ENCODE measurements at regions not wholly inside any gene's neighbourhood (a gene's known extent, or its start where the extent isn't known, plus 50 kb on each side); places are given as distances from the start of the nearest gene placed in this dataset.

DNA sequence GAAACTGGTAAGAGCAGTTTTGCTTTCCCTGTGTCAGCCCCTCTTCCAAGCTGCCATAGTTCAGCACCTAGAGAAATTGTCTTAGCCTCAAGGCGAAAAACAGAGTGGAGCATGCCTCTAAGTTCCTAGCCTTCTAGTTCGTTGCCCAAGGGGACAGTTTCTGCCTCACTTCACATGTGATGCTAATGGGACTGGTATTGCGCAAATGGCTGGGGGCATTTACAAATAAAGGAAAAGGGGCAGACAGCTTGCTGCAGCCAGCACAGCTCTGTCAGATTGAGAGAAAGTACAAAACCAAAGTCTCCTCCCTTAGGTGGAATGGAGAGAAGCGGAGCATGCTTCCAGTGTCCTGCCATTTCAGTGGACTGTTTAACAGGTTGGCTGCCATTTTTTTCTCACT lies 567.7 kb downstream of the ETV1 start:
- intact Hi-C loops (cut with DNase I), result no loop called here
- WGBS, 4 donors, result 76 to 86% (median 84%) methylated on average over 4 of the region's 4 CpGs

DNA sequence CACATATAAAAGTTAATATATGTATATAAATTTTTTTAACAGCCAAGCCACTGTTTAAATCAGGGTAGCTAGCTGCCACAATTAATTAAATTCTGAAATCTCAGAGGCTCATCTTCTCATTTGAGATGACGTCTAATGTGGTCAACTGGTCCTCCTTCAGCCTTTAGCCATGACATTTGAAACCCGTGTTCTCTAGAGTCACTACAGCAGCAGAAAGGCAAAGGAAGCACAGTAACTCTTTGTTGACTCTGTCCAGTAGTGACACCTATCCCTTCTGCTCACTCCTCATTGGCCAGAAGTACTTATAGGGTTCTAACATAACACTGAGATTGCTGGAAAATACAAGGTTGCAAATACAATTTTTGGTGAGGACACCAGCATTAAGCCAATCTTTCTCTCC lies 555.5 kb downstream of the ETV1 start:
- Histone ChIP-seq H3K9me3 (replicated peaks in 1 of 3) (no peaks in the 10 kb centered on the region), H3K4me1 (replicated peaks in 1 of 2) (no peaks in the 10 kb centered on the region), H3K36me3 (replicated peaks in 1 of 2) (no peaks in the 10 kb centered on the region), H3K4me3 (no peak overlapping the region), H3K27me3 (no peaks in the 10 kb centered on the region), H3K27ac (no peak overlapping the region)
- intact Hi-C loops (cut with DNase I), result no loop called here
- DNase-seq, result no peak
- 63 to 74% (median 68%) methylated on average over 2 of the region's 2 CpGs for WGBS, 4 donors
- no peak for TF ChIP-seq POLR2A (IDR thresholded peaks at IDR 0.05)
- TF ChIP-seq, protein P1, sequence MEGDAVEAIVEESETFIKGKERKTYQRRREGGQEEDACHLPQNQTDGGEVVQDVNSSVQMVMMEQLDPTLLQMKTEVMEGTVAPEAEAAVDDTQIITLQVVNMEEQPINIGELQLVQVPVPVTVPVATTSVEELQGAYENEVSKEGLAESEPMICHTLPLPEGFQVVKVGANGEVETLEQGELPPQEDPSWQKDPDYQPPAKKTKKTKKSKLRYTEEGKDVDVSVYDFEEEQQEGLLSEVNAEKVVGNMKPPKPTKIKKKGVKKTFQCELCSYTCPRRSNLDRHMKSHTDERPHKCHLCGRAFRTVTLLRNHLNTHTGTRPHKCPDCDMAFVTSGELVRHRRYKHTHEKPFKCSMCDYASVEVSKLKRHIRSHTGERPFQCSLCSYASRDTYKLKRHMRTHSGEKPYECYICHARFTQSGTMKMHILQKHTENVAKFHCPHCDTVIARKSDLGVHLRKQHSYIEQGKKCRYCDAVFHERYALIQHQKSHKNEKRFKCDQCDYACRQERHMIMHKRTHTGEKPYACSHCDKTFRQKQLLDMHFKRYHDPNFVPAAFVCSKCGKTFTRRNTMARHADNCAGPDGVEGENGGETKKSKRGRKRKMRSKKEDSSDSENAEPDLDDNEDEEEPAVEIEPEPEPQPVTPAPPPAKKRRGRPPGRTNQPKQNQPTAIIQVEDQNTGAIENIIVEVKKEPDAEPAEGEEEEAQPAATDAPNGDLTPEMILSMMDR (IDR thresholded peaks at IDR 0.05), result no peak

More for the DNA sequence above, 567.7 kb downstream of the ETV1 start:
- Histone ChIP-seq H3K4me3 (no peak overlapping the region), H3K4me1 (replicated peaks in 1 of 2) (no peaks in the 10 kb centered on the region), H3K27ac (no peak overlapping the region), H3K27me3 (no peaks in the 10 kb centered on the region), H3K9me3 (replicated peaks in 1 of 3) (no peaks in the 10 kb centered on the region), H3K36me3 (replicated peaks in 1 of 2) (no peaks in the 10 kb centered on the region)
- DNase-seq, result no peak
- TF ChIP-seq, protein P1 (IDR thresholded peaks at IDR 0.05), result no peak
- TF ChIP-seq POLR2A (IDR thresholded peaks at IDR 0.05), result no peak

DNA sequence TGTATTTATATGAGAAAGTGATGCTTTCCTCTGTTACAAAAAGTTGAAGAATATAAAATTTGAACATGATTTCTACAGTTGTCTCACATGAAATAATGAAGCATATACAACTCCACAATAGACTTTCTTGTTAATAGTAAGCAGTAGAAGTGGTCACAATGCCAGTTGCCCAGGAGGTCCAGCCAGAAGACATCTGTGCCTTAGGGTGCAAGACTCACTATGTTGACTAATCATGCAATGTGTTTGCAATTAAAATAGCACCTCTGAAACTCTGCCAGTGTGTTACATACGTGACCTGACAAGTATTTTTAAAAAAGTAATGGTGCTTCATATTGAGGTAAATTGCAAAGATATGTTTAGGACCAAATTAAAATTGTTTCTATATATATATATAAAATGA lies 547.2 kb downstream of the ETV1 start:
- no peaks in the 10 kb centered on the region for H3K27me3 ChIP-seq
- 53 to 70% (median 56%) methylated on average over 1 of the region's 1 CpG for WGBS, 4 donors
- no peaks in the 10 kb centered on the region for H3K9me3 ChIP-seq (replicated peaks in 1 of 3)
- intact Hi-C loops (cut with DNase I), result no loop called here
- no peaks in the 10 kb centered on the region for H3K36me3 ChIP-seq (replicated peaks in 1 of 2)
- H3K27ac ChIP-seq, result no peak overlapping the region
- no peaks in the 10 kb centered on the region for H3K4me1 ChIP-seq (replicated peaks in 1 of 2)
- no peak overlapping the region for H3K4me3 ChIP-seq
- TF ChIP-seq, protein P1 (IDR thresholded peaks at IDR 0.05), result no peak
- TF ChIP-seq POLR2A (IDR thresholded peaks at IDR 0.05), result no peak
- DNase-seq, result no peak

DNA sequence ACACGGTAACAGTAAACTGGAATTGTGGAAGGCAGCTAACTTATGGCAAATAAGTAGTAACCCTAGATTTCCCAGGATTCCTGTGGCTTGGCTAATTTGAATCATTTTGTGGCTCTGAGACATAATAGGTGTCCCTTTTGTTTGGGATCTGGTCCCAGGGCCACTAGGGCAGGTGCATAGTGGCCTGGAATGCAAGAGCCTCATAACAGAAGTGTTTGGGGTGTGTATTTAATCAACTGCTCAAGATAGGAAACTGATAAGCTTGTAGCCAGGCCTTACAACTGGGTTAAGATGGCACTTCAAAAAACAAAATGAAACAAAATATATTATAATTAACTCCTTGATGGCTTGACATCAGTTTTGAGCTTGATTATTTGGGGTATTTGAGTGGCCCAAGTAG lies 541.8 kb downstream of the ETV1 start:
- no peaks in the 10 kb centered on the region for H3K36me3 ChIP-seq (replicated peaks in 1 of 2)
- no peak for DNase-seq
- no peak overlapping the region for H3K27ac ChIP-seq
- no peak overlapping the region for H3K4me3 ChIP-seq
- H3K27me3 ChIP-seq, result no peaks in the 10 kb centered on the region
- H3K9me3 ChIP-seq (replicated peaks in 1 of 3), result no peaks in the 10 kb centered on the region
- 71 to 100% (median 86%) methylated on average over 1 of the region's 1 CpG for WGBS, 4 donors
- no peaks in the 10 kb centered on the region for H3K4me1 ChIP-seq (replicated peaks in 1 of 2)
- TF ChIP-seq, protein P1 (IDR thresholded peaks at IDR 0.05), result no peak
- intact Hi-C loops (cut with DNase I), result no loop called here
